ENCODE measurements at regions not wholly inside any gene's neighbourhood (a gene's known extent, or its start where the extent isn't known, plus 50 kb on each side); places are given as distances from the start of the nearest gene placed in this dataset.

DNA sequence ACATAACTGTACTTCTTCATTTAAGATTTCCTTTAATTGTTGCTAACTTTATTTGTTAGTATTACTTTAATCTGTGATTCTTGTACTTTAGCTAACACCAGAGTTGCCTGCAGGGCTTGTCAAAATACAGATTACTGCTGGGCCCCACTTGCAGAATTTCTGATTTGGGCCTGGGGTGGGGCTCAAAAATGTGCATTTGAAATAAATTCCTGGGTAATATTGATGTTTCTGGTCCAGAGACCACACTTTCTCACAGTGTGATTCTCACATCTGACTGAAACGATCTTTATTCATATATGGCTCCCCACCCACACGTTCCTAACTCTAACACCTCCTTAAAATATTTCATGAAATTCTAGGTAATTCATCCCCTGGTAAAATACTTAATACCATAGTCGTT lies 452.6 kb upstream of the ACVR2A start:
- H3K27me3 ChIP-seq, result no peaks in the 10 kb centered on the region
- no peak overlapping the region for H3K4me3 ChIP-seq
- H3K27ac ChIP-seq, result no peak overlapping the region
- no peaks in the 10 kb centered on the region for H3K36me3 ChIP-seq
- intact Hi-C loops (cut with DNase I; ENCODE audit: low total_unique reads), result no loop called here
- no peaks in the 10 kb centered on the region for H3K4me1 ChIP-seq
- DNase-seq, result no peak
- no peak for TF ChIP-seq POLR2A (IDR thresholded peaks at IDR 0.05)
- TF ChIP-seq, protein P1, sequence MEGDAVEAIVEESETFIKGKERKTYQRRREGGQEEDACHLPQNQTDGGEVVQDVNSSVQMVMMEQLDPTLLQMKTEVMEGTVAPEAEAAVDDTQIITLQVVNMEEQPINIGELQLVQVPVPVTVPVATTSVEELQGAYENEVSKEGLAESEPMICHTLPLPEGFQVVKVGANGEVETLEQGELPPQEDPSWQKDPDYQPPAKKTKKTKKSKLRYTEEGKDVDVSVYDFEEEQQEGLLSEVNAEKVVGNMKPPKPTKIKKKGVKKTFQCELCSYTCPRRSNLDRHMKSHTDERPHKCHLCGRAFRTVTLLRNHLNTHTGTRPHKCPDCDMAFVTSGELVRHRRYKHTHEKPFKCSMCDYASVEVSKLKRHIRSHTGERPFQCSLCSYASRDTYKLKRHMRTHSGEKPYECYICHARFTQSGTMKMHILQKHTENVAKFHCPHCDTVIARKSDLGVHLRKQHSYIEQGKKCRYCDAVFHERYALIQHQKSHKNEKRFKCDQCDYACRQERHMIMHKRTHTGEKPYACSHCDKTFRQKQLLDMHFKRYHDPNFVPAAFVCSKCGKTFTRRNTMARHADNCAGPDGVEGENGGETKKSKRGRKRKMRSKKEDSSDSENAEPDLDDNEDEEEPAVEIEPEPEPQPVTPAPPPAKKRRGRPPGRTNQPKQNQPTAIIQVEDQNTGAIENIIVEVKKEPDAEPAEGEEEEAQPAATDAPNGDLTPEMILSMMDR (IDR thresholded peaks at IDR 0.05), result no peak
- no peaks in the 10 kb centered on the region for H3K9me3 ChIP-seq

DNA sequence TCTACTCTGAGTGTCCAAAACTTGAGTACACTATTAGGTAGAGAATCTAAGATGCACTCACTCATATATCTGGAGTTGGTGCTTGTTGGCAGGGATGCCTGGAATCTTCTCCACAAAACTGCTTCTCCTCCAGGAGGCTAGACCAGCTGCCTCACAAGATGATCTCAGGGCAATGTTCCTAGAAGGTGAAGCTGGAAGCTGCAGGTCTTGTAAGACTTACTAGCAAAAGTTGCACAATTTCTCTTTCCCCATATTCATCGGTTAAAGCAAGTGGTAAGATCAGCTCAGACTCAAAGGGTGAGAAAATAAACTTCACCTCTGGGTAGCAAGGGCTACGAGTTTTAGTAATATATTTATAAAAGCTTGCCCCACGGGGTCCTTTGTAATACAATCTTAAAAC lies 454.4 kb upstream of the ACVR2A start:
- no peaks in the 10 kb centered on the region for H3K9me3 ChIP-seq
- no peak overlapping the region for H3K4me3 ChIP-seq
- H3K27ac ChIP-seq, result no peak overlapping the region
- no peak for DNase-seq
- H3K27me3 ChIP-seq, result no peaks in the 10 kb centered on the region
- no peaks in the 10 kb centered on the region for H3K4me1 ChIP-seq
- H3K36me3 ChIP-seq, result no peaks in the 10 kb centered on the region
- TF ChIP-seq, protein P1 (IDR thresholded peaks at IDR 0.05), result no peak
- no peak for TF ChIP-seq POLR2A (IDR thresholded peaks at IDR 0.05)
- intact Hi-C loops (cut with DNase I; ENCODE audit: low total_unique reads), result no loop called here

DNA sequence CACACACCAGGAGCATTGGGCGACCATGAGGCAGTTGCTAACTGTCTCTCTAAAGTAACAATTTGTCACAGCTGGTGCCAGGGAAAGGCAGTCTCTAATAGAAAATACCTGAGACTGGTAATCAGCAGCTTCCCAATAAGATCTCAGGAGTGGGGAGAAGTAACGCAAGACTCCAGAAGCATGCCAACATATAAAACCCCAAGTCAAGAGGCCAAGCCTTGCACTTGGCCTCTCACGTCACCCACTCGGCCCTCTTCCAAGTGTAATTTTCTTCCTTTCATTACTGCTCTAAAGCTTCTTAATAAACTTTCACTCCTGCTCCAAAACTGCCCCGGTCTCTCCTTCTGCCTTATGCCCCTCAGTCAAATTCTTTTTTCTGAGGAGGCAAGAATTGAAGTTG lies 455.6 kb upstream of the ACVR2A start:
- Histone ChIP-seq H3K27me3 (no peaks in the 10 kb centered on the region), H3K36me3 (no peaks in the 10 kb centered on the region), H3K4me1 (no peaks in the 10 kb centered on the region), H3K27ac (no peak overlapping the region), H3K4me3 (no peak overlapping the region), H3K9me3 (no peaks in the 10 kb centered on the region)
- TF ChIP-seq POLR2A (IDR thresholded peaks at IDR 0.05), result no peak
- TF ChIP-seq, protein P1 (IDR thresholded peaks at IDR 0.05), result no peak
- intact Hi-C loops (cut with DNase I; ENCODE audit: low total_unique reads), result no loop called here
- DNase-seq, result no peak

DNA sequence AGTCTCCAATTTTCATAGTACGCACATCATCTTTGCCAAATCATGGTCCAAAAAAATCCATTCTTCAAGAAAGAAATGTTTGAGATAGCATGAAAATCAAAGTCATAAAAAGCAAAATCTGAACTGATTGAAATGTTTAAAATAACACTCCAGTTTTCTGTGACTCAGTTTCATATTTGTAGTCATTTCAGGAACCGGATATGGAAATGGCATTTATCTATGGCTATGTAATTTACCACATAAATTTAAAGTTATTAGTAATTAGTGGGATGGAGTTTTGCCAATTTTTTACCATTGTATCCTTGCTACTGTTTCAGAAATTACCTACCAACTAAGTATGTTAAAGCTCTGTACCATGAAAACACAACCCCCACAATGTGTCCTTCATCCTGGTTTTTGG lies 456.6 kb upstream of the ACVR2A start:
- no peaks in the 10 kb centered on the region for H3K4me1 ChIP-seq
- no peak overlapping the region for H3K27ac ChIP-seq
- H3K9me3 ChIP-seq, result no peaks in the 10 kb centered on the region
- no peaks in the 10 kb centered on the region for H3K27me3 ChIP-seq
- DNase-seq, result no peak
- TF ChIP-seq POLR2A (IDR thresholded peaks at IDR 0.05), result no peak
- TF ChIP-seq, protein P1 (IDR thresholded peaks at IDR 0.05), result no peak
- intact Hi-C loops (cut with DNase I; ENCODE audit: low total_unique reads), result no loop called here
- H3K4me3 ChIP-seq, result no peak overlapping the region
- no peaks in the 10 kb centered on the region for H3K36me3 ChIP-seq

DNA sequence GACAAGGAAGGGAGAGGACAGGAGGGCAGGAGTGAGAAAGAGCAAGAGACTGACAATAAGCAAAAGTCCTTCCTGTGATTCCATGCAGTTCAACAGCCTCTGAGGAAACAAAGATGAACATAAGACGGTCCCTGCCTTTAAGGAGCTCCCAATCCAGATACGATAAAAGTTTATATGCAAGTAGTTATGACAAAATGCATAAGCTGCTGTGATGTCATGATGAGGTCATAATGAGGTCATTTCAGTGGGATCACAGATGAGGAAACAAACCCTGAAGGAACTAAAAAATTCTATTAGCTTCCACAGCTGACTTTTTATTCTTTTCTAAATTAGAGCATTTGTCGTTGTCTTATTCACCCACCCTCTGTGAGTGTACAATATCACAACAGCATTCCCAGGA lies 458.5 kb upstream of the ACVR2A start:
- no peak overlapping the region for H3K4me3 ChIP-seq
- H3K36me3 ChIP-seq, result no peaks in the 10 kb centered on the region
- no peaks in the 10 kb centered on the region for H3K4me1 ChIP-seq
- H3K27me3 ChIP-seq, result no peaks in the 10 kb centered on the region
- no peak for DNase-seq
- TF ChIP-seq, protein P1 (IDR thresholded peaks at IDR 0.05), result no peak
- no peak for TF ChIP-seq POLR2A (IDR thresholded peaks at IDR 0.05)
- no peaks in the 10 kb centered on the region for H3K9me3 ChIP-seq
- intact Hi-C loops (cut with DNase I; ENCODE audit: low total_unique reads), result no loop called here
- H3K27ac ChIP-seq, result no peak overlapping the region

Data from uterus (tissue), 3 donors.